ENCODE measurements at regions not wholly inside any gene's neighbourhood (a gene's known extent, or its start where the extent isn't known, plus 50 kb on each side); places are given as distances from the start of the nearest gene placed in this dataset.

- DNase-seq, result no peak
These were observed 182.1 kb upstream of the ZRANB2 start for GRCh38 chr1:71262970-71263369.

DNA sequence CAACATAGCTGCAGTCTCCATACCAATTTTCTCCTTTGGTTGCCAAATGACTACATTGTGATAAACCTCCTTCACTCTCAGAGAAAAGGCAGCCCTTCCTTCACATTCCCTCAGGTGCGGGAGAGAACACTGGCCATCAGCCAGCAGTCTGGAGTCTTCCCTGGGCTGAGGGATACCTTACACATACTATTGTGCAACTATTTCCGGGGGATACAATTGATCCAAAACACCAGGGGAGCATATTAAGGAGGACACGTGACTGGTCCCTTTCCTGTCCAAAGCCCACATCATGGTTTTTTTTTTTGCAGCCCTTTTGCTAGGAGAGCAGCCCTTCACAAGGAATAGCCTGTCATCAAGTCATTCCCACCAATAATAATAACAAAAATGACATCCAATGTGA lies 172.1 kb upstream of the ZRANB2 start:
- DNase-seq, result no peak

DNA sequence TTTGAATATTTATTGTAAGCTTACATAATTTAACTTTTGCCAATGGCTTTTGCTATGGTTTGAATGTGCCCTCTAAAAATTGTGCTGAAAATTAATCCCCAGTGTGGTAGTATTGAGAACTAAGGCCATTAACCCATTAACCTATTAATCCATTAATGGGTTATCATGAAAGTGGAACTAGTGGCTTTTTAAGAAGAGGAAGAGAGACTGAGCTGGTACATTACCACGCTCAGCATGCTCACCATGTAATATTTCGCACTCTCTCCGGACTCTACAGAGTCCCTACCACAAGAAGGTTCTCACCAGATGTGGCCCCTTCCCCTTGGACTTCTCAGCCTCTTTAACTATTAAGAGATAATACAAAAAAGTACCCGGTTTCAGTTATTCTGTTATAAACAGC lies 164.4 kb upstream of the ZRANB2 start:
- no peak for DNase-seq

- no peak for DNase-seq
These were observed 161.4 kb upstream of the ZRANB2 start for GRCh38 chr1:71242239-71242638.

GRCh38 chr1:71240656-71241055 lies 159.8 kb upstream of the ZRANB2 start:
- DNase-seq, result no peak

DNA sequence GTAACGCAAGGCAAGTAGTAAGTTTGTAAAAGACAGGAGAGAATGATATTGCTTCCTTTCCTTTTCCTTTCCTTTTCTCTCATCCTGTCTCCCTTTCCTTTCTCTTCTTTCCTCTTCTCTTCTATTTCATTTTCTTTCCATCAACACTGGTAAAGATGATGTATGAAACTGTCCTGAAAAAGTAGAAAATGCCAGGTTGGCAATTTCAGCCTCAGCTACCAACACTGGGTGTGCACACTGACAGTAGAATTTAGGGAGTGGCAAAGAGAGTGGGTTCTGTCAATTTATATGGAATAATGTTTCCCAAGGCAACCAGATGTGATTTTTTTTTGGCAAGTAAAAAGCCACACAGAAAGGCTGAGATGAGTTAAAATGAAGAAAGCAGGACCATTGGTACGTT lies 155.7 kb upstream of the ZRANB2 start:
- no peak for DNase-seq

DNA sequence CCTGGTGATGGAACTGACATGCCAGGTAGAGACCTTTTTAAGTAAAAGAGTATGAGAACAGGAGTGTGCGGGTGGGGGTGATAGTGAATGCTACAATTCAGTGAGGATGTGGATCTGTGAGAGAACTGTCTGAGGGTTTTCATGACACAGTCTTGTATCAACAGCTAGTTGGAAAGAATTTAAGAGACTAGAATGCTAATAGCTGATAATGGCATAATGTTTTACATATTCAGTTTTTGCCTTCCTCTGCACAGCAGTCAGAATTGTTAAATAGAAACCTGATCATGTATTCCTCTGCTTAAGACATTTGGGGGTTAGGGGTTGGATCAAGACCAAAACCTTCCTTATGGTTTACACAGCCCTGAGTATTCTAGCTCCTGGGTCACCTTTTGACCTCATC lies 152.8 kb upstream of the ZRANB2 start:
- DNase-seq, result no peak

- DNase-seq, result no peak
These were observed 152.0 kb upstream of the ZRANB2 start for GRCh38 chr1:71232786-71233185.

GRCh38 chr1:71232166-71232763 lies 151.4 kb upstream of the ZRANB2 start:
- DNase-seq, result no peak

GRCh38 chr1:71231751-71232150 lies 150.9 kb upstream of the ZRANB2 start:
- no peak for DNase-seq

GRCh38 chr1:71228742-71229365 lies 148.0 kb upstream of the ZRANB2 start:
- peak in 1 of 2 experiments; percentile 2 for DNase-seq

GRCh38 chr1:71228241-71228640 lies 147.4 kb upstream of the ZRANB2 start:
- no peak for DNase-seq

GRCh38 chr1:71224741-71225377 lies 144.0 kb upstream of the ZRANB2 start:
- no peak for DNase-seq

GRCh38 chr1:71223641-71224340 lies 143.0 kb upstream of the ZRANB2 start:
- no peak for DNase-seq

DNA sequence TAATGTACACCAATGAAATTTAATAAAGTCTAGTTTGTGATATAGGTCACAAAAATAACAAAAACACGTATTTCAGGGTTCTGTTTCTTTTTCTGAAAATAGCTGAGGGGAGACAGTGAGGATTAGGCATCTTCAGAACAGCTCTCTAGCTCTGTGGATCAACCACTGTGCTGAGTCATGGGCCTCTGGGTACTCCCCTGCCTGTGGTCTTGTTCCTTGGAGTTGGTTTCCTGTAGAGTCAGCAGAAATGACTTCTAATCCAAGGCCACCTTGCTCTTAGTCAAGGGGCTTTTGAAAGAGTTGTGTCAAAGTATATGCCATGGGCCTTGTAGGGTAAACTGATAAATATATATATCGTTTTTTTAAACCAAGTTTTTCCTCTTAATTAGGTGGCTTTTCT lies 141.8 kb upstream of the ZRANB2 start:
- no peak for DNase-seq

GRCh38 chr1:71210718-71211117 lies 129.9 kb upstream of the ZRANB2 start:
- no peak for DNase-seq

GRCh38 chr1:71203241-71203640 lies 122.4 kb upstream of the ZRANB2 start:
- no peak for DNase-seq

GRCh38 chr1:71200503-71200902 lies 119.7 kb upstream of the ZRANB2 start:
- DNase-seq, result no peak

GRCh38 chr1:71196685-71197084 lies 115.8 kb upstream of the ZRANB2 start:
- DNase-seq, result no peak

DNA sequence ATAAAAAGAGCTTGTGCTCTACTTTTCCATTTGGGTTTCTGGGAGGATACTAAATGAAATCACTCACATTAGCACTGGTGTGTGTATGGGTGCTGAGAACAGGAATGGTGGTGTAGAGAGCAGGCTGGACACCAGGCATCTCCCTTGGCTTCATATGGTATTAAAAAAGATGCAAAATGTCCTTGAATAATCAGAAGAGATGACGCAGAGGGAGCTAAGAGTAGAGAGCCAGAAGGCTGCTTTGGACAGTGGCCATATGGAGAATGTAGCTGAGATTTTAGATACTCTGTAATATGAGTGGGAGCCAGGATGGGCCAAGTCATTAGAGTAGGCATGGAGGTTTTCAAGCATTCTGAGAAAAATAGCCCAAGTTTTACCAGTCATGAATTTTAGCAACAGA lies 112.3 kb upstream of the ZRANB2 start:
- DNase-seq, result peak in 1 of 2 experiments; percentile 37

- no peak for DNase-seq
These were observed 110.7 kb upstream of the ZRANB2 start for GRCh38 chr1:71191520-71191919.

DNA sequence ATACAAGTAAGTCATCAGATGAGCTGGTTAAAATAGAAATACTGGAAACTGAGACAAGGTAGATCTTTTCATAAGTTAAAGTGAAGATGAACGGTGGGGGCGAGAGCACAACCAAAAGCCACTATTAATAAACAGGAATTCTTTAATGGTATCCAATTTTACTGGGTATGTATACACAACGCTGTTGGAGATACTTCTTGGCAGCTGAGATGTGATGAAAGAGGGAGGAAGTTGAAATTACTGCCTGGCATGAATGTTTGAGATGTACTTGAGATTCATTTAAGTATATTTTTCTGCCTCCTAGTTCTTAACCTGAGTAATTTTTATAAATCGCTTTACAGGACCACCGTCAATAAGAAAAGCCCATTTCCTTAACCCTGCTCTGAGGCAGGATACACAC lies 110.0 kb upstream of the ZRANB2 start:
- no peak for DNase-seq

DNA sequence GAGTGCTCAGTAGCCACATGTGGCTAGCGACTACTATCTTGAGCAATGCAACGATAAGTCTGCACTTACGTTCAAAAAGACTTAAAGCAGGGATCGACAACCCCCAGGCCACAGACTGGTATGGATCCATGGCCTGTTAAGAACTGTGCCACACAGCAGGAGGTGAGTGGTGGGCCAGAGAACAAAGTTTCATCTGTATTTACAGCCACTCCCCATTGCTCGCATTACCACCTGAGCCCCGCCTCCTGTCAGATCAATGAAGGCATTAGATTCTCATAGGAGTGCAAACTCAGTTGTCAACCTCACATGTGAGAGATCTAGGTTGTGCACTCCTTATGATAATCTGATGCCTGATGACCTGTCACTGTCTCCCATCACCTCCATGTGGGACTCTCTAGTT lies 103.6 kb upstream of the ZRANB2 start:
- no peak for DNase-seq

DNA sequence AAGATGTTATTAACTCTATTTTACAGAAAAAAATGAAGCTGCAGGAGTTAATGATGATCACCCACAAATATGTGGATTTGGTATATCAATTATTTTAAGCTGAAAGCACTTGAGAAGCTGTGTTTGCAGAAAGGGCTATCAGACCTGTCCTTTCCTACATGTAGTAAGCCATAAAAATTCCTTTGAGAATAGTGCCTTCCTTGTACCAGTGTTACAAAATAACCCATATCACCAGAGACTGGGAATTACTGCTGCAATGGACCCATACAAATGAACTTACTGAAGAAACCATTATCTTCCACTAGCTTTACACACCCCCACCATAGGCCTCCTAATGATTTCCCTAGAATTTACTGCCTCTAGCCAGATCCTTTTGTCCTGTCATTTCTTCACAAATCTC lies 99.2 kb upstream of the ZRANB2 start:
- DNase-seq, result no peak

All from cerebellar nuclear complex (tissue), 1 donor.